GM21786 (cell line): ENCODE measurements at regions not wholly inside any gene's neighbourhood (a gene's known extent, or its start where the extent isn't known, plus 50 kb on each side); places are given as distances from the start of the nearest gene placed in this dataset.
"Not testable (repeated sequence)": the region's sequence is repeated elsewhere in the genome, so short reads cannot be mapped to it uniquely, and the experiment has no call there.

Source experiments
- ATAC-seq: cut with Tn5 transposase; IDR thresholded peaks from one replicate; pipeline ENCODE4 v1.9.1; 2021; ENCODE audit not compliant: unreplicated experiment

DNA sequence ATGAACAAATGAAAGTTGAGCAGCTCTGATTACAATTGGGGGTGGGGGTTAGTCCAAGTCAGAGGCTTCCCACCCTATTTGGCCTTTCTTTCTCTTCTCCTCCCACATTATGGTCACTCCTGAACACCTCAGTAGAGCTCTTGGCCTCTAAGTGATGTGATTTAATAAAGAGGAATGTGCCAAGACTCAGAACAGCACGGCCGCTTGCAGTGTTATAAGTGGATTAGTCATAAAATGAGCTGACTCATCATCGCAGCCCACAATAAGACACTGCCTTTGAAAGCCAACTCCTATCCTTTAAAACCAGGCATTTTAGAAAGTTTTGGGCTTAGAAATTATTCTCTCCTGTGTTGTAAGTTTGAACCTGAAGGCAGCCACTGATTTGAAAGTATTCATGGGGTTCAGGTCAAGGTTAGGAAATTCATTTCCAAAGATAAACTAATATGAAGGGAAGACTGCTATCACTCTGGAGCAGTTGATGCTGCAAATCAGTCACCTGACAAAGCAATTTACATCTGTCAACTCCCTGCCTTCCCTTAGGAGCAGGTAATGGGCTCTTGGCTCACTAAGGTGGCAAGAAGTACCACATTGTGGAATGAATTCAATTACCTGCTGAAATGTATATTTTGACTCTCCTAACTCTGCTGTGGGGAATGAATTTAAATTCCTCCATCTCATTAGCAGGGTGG, 283.6 kb upstream of the NMUR2 start:
- no peak for ATAC-seq

DNA sequence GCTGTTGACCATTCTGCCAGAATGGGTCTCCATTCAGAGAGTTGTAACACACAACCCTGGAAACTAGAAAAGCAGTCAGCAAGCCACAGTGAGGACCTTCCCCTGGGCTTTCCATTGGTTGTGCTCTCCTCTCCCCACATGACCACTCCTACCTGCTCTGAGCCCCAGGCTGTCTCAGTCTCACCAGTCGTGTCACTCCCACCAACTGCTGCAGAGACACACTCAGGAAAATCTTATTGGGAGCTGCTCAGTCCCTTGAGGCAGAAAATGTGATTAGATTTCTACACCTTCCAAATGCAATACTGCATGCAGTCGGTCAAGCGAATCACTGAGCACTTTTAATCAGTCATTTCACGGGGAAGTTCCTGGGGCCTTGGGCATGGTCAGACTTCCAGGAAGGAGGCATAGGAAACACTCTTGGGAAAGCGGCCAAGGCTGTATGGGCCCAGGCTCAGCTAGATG, 284.2 kb upstream of the NMUR2 start:
- ATAC-seq = no peak

DNA sequence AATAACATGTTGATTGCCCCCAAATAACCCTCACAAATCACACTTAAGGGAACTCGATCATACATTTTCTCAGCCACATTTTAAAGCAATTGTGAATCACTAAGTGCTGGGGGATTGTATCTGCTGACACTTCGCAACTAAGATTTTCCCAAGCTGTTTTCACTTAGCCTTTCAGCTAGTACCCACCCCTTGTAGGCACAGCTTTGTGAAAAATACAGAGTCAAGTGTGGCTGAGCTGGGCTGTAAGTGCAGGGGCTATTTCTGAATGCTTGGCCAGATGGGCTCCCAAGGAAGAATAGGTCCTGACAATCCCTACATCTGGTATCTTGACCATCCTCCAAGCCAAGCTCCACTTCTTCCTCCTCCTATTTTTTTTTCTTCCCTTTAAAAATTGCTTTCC, 289.2 kb upstream of the NMUR2 start:
- no peak for ATAC-seq

DNA sequence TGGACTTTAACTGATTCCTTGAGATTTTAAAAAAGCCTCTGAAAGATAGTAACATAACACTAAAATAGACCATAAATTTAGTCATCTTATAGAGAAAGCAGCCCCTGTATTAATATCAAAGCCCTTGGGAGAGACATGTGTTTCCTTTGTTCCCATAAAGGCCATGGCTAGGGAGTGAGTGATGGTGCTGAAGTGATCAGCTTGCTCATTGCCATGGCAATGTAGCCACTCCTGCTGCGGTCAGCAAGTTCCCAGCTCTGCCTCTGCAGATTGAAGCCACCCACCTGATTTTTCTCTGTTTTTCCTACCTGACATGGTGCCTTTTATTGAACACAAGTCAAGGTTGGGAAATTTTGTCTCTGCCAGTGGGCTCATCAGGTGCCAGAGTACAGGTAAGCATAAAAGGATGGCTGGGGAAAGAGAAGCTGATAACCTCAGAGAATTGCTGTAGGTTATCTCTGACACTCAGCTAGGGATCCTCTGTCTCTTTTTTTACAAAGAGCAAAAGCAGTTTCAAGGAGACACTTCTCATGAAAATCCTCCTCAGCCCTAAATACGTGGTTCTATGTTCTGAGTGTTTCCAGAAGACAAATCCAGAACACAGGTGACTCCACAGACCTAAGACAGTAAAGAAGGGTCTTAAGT, 296.3 kb upstream of the NMUR2 start:
- ATAC-seq = no peak

DNA sequence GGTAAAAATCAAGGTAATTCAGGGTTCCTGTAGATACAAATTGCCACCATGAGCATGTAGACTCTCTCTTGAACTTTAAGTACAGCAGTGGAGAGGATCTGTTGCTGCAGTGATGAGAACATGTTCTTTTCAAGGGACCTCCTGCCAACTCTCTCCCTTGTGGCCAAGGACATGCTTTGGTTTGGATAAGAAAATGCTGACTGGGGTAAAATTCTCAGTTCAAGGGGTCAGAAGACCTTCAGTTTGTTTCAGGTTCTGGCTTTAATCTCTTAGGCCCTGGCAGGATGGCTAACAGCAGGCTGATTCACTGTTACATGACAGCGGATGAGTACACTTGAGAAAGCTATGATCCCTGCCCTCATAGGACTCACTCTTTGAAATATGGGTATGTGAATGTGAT, 299.2 kb upstream of the NMUR2 start:
- no peak for ATAC-seq

DNA sequence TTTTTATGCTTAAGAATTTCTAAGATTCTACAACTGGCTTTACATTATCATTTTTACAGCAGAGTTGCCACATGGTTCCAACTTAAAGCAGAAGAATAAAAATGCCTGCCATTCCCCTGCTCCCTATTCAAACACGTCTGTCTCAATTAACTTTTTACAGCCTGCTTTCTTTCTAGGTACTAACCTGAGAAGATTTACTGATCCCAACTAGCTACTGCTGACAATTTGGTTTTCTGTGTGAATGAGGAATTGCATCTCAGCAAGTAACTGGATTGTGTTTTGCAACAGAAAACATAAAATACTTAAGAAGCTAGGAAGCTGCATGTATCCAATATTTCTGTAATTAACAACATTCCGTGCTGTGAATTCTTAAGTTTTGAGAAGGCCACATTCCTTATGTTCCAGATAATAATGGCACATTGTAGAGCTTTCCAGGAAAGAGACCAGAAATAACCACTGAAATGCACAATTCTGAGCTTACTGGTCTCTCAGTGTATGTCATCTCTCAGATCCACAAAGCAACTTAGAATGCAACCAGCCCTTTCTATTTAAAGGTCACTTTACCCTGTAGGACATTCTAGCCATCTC, 306.8 kb upstream of the NMUR2 start:
- ATAC-seq = no peak

DNA sequence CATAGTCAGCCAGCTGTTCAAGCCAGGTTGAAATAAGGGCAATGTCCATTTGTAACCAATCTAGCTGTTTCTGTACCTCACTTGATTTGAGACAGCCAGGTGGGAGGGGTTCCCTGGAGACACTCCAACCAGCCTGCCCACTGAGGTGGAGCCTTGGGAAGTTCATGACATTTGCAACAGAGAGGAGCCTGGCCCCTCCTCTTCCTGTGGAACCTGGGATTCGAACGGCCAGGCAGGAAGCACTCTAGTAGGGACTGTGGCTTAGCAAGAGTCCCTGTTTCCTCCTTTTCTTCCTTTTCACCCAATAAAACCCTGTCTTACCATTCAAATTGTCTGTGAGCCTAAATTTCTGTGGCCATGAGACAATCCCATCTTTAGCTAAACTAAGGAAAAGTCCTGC, 312.3 kb upstream of the NMUR2 start:
- ATAC-seq = no peak

DNA sequence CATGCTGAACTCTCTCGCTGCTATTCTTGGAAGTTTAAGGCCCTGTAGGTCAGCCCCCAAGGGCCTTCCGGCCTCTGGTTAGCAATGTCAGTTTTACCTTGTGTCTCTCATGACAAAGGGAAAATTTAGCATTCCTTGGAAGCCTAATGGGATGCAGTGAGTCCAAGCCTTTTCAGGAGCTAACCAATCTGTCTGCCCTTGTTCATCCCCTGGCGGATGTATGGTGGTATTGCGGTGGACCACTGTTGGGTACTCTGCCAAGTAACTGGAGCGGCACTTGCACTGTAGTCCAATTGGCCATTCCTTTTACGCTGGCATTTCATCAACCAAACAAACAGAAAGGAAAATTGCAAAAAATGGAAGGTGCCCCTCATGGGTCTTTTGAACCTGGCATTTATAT, 318.4 kb upstream of the NMUR2 start:
- no peak for ATAC-seq

DNA sequence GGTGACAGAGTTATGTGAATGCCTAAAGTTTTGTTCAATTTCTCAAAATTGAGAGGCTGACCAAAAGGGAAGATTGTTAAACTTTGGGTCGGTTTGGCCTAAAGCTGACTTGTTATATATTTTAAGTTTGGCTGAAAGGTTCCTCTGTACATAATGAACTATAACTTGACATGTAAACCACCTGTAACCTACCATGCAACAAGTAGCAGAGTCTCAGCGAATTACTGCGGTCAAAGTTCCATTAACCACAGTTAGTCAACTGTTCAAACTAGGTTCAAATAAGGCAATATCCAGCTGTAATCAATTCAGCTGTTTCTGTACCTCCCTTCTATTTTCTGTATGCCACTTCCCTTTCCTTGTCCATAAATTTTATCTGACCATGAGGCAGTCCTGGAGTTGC, 325.1 kb upstream of the NMUR2 start:
- ATAC-seq = no peak

DNA sequence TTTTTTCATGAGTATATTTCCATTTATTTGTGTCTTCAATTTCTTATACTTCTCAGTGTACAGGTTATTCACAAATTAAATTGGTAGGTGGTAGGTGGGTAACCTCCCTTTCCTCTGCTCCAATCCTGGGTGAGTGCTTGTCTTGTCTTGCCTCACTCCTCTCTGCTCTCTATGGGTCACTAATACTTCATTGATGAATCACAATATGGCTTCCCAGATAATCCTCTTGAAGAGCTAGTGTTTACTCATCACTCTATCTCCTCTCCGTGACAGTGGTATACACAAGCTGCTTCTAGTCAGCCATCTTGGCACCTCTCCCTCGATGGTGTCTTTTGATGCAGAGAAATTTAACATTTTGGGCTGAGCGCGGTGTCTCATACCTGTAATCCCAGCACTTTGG, 331.8 kb upstream of the NMUR2 start:
- ATAC-seq = no peak

DNA sequence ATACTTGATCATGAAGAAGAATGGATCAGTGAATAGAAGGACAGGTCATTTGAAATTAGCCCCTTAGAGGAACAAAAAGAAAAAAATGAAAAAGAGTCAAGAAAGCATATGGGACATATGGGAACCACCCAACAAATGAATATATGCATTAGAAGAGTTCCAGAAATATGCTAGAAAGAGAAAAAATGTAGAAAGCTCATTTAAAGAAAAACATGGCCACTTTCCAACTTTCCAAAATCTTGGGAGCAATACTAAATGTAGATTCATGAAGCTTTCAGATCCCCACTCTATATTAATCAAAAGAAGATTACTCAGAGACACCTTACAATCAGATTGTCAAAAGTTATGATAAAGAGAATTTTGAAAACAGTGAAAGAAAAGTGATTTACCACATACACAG, 334.8 kb upstream of the NMUR2 start:
- no peak for ATAC-seq

DNA sequence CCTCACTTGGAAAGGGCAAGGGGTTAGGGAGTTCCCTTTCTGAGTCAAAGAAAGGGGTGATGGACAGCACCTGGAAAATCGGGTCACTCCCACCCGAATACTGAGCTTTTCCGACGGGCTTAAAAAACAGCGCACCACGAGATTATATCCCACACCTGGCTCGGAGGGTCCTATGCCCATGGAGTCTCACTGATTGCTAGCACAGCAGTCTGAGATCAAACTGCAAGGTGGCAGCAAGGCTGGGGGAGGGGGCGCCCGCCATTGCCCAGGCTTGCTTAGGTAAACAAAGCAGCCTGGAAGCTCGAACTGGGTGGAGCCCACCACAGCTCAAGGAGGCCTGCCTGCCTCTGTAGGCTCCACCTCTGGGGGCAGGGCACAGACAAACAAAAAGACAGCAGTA, 336.0 kb upstream of the NMUR2 start:
- not testable (repeated sequence) for ATAC-seq

DNA sequence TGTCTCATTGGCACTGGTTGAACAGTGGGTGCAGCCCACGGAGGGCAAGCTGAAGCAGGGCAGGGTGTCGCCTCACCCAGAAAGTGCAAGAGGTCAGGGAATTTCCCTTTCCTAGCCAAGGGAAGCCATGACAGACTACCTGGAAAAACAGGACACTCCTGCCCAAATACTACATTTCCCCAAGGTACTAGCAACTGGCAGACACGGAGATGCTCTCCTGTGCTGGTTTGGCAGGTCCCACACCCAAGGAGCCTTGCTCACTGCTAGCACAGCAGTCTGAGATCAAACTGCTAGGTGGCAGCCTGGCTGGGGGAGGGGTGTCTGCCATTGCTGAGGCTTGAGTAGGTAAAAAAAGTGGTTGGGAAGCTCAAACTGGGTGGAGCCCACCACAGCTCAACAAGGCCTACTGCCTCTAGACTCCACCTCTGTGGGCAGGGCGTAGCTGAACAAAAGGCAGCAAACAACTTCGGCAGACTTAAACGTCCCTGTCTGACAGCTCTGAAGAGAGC, 382.7 kb upstream of the NMUR2 start:
- ATAC-seq = not testable (repeated sequence)

DNA sequence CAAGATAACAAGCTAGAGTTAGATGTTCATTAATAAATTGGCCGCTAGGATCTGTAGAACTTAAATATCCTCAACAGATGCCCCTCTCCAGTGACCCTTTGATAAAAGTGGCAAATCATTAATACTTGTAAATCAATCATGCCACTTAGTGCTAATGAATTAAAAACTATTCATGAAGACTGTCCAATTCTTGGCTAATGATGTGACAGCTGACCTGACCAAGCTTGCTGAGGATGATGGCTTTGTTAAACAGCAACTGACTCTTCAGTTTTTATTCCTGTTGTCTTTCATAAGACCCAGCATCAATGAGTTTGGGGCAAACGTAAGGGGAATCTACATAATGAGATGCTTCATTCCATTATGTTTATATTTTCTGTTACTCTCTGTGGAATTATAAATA, 396.8 kb upstream of the NMUR2 start:
- no peak for ATAC-seq

DNA sequence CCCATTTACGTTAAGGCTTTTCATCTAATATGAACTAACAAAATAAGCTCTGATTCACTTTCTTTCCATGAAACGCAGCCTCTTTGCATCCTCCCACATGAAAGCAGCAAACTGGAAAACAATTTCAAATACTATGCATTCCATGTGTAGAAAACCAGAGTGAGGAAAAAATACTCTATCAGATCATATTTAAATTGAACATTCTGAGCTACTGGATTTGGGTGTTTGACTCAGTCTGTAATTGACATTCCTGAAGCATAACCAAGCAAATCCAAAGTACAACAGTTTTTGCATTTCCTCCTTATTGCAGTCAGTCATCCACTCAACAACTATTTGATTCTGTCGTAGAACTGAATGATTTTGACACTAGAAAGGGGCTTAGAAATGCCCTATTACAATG, 399.1 kb upstream of the NMUR2 start:
- no peak for ATAC-seq

DNA sequence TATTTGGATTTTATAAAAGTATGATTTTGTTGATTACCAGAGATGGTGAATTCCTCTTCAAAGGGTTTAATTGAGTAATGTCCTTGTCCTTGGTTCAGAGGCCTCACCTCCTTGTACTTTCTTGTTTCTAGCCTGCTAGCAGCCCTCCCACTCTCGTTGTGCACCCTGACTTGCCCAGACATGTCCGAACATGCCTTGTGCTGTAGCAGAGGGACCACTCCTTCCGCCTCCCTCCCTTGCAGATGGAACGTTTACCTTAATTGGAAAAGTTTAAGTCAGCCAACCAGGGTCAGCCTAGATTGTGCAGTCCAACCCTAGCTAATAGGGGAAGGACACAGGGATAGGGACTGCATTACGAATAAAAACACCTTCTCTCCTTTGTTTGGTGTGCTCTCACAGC, 406.9 kb upstream of the NMUR2 start:
- ATAC-seq = no peak

DNA sequence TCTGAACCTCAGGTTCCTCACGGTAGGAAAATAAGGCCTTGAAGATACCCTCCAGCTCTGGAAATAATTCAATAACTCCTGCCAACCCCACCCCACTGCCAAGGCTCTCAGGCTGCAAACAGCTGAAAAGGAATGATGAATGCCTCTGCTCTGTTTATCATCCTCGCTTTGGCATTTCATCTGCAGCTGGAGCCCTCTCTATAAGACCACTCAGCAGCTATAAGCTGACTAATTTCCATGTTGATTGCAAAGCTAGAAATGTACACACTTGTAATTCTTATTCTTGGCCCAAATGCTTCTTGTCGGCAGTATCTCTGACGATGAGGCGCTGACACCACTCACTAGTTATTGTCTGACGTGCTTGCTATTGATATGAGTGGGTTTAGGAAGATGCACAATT, 408.4 kb upstream of the NMUR2 start:
- ATAC-seq = no peak

DNA sequence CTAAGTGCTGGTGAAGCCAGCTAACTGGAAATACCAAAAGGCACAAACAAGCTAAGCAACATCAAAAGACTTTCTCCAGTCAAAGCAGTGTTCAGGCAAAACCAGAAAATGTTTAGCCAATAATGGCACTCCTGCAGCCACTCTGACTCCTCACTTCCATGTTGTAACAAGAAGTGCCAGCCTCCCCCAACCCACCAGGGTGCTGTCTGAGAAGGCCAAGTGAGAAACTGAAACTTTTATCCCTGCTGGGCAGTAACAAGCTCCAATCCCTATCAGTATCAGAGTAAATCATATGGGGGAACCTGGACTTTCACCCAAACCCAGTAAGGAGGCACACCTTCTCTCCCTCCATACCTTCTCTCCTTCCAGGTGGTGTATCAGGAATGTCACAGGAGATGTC, 414.8 kb upstream of the NMUR2 start:
- ATAC-seq = no peak

DNA sequence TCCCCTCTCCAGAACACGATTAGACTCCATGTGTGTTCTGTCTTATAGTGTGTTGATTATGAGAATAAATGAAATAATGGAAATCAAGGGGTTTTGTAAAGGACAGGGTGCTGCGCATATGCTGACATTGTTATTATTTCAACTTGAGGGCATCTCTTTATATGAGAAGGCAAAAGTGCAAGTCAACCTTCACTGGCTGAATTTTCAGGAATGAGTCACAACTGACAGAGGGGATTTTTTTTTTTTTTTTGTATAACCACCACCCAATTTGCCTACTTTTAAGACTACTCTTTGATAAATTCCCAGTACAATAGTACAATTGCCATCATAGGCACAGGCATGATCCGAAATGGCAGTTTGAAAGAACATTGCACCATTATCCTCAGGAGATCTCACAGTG, 419.2 kb upstream of the NMUR2 start:
- ATAC-seq = peak; percentile 47

DNA sequence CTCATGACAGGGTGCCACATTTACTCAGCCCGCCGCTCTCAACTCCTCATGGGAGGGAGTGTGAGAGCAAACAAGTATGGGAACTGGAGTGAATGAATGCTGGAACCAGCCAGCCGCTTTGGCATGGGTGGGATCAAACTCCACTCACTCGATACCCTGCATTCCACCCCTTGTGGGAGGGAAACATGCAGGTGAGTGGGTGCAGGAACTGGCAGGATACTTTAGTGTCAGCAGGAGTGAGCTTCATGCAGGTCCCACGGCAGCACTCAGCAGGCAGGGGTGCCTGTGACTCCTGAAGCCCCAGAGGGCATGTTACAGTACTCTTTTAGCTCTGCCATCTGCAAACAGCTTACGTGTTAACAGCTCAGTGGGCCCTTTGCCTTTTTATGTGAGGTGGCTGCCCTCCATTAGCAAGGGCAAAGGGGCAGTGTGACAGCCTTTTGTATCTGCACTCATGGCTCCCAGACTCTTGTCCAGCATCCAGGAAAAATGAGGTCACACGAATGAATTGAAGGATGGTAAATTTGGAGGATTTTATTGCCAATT, 433.2 kb upstream of the NMUR2 start:
- ATAC-seq = no peak

DNA sequence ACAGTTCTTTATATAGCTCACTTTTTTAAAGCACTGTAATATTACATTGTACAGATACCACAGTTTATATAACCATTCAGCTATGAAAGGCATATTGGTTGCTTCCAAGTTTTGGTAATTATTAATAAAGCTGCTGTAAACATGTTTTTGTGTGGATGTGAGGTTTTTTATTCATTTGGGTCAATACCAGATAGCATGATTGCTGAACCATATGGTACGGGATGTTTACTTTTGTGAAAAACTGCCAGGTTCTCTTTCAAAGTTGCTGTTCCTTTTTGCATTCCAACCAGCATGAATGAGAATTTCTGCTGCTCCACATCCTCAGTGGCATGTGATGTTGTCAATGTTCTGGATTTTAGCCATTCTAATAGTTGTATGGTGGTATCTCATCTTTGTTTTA, 439.6 kb upstream of the NMUR2 start:
- ATAC-seq = no peak

DNA sequence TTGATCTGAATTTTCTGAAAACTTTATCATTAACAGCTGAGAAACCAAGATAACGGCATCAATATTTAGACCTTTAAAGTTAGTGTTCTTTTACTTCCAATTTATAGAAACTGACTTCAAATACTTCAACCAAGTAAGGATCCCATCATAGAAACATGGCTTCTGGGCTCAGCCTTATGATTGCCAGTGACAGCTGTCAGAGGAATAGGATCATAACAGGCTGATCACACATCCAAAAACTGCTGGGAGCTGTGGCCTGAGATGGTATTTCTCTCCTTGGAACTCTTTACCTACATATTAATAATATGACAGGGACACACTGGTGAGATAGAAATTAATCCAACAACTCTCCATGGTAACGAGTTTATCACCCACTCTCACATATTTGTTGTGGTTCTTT, 448.3 kb upstream of the NMUR2 start:
- ATAC-seq = no peak
